Muscle layer of colon (tissue), 2 donors: ENCODE measurements at regions not wholly inside any gene's neighbourhood (a gene's known extent, or its start where the extent isn't known, plus 50 kb on each side); places are given as distances from the start of the nearest gene placed in this dataset.

Experiments
- H3K27ac ChIP-seq: one replicate; pipeline ENCODE4 v1.7.0; 2013; ENCODE audit warnings: low read depth, mild to moderate bottlenecking, low read length, moderate library complexity
- H3K27me3 ChIP-seq, 2 donors: one replicate each; pipeline ENCODE4 v1.7.0; 2013; ENCODE audit warnings: low read length in 2 of 2, mild to moderate bottlenecking in 2 of 2; ENCODE audit not compliant: insufficient read depth in 2 of 2, control insufficient read depth in 1 of 2
- H3K36me3 ChIP-seq: one replicate; pipeline ENCODE4 v1.7.0; 2013; ENCODE audit warnings: mild to moderate bottlenecking, low read length; ENCODE audit not compliant: insufficient read depth
- H3K4me1 ChIP-seq: one replicate; pipeline ENCODE4 v1.7.0; 2013; ENCODE audit warnings: mild to moderate bottlenecking, low read length; ENCODE audit not compliant: insufficient read depth
- H3K4me3 ChIP-seq, 2 donors: one replicate each; pipeline ENCODE4 v1.7.0; 2013; ENCODE audit warnings: low read length in 2 of 2, low read depth in 1 of 2, mild to moderate bottlenecking in 1 of 2, moderate library complexity in 1 of 2
- H3K9ac ChIP-seq: one replicate; pipeline ENCODE4 v1.7.0; 2013; ENCODE audit warnings: low read length
- H3K9me3 ChIP-seq: one replicate; pipeline ENCODE4 v1.7.0; 2013; ENCODE audit warnings: mild to moderate bottlenecking, low read length
- donor health status: abdominal sarcoma.
- donor health status: Adenocarcinoma of cecum.

GRCh38 chr5:31036411-31036810 is 157.1 kb upstream of the CDH6 start:
- Histone ChIP-seq H3K9ac (no peak overlapping the region), H3K4me1 (no peaks in the 10 kb centered on the region), H3K27ac (no peak overlapping the region), H3K4me3 (no peak overlapping the region), H3K36me3 (no peaks in the 10 kb centered on the region), H3K9me3 (no peaks in the 10 kb centered on the region), H3K27me3 (no peaks in the 10 kb centered on the region)

- Histone ChIP-seq H3K4me1 (no peaks in the 10 kb centered on the region), H3K9me3 (no peaks in the 10 kb centered on the region), H3K9ac (no peak overlapping the region), H3K27me3 (no peaks in the 10 kb centered on the region), H3K27ac (no peak overlapping the region), H3K4me3 (no peak overlapping the region), H3K36me3 (no peaks in the 10 kb centered on the region)
Observed at GRCh38 chr5:31033295-31033694, 160.2 kb upstream of the CDH6 start.

- Histone ChIP-seq H3K9ac (no peak overlapping the region), H3K27ac (no peak overlapping the region), H3K27me3 (no peaks in the 10 kb centered on the region), H3K36me3 (no peaks in the 10 kb centered on the region), H3K4me1 (no peaks in the 10 kb centered on the region), H3K9me3 (no peaks in the 10 kb centered on the region), H3K4me3 (no peak overlapping the region)
Observed at GRCh38 chr5:31029925-31030324, 163.6 kb upstream of the CDH6 start.

- no peak overlapping the region for H3K9ac ChIP-seq
- no peaks in the 10 kb centered on the region for H3K4me1 ChIP-seq
Observed at GRCh38 chr5:31027721-31028120, 165.8 kb upstream of the CDH6 start.

GRCh38 chr5:31023105-31023504 is 170.4 kb upstream of the CDH6 start:
- no peaks in the 10 kb centered on the region for H3K36me3 ChIP-seq
- no peaks in the 10 kb centered on the region for H3K9me3 ChIP-seq
- H3K27me3 ChIP-seq: no peaks in the 10 kb centered on the region
- H3K9ac ChIP-seq: no peak overlapping the region
- H3K4me3 ChIP-seq: no peak overlapping the region
- H3K4me1 ChIP-seq: no peaks in the 10 kb centered on the region
- H3K27ac ChIP-seq: no peak overlapping the region

More at GRCh38 chr5:31027721-31028120, 165.8 kb upstream of the CDH6 start:
- H3K27ac ChIP-seq: no peak overlapping the region
- H3K4me3 ChIP-seq: no peak overlapping the region
- no peaks in the 10 kb centered on the region for H3K27me3 ChIP-seq
- H3K9me3 ChIP-seq: no peaks in the 10 kb centered on the region
- no peaks in the 10 kb centered on the region for H3K36me3 ChIP-seq

GRCh38 chr5:31021181-31021624 is 172.3 kb upstream of the CDH6 start:
- Histone ChIP-seq H3K27me3 (no peaks in the 10 kb centered on the region), H3K4me1 (no peaks in the 10 kb centered on the region), H3K4me3 (no peak overlapping the region), H3K36me3 (no peaks in the 10 kb centered on the region), H3K9me3 (no peaks in the 10 kb centered on the region), H3K27ac (no peak overlapping the region), H3K9ac (no peak overlapping the region)

GRCh38 chr5:31008231-31008630 is 185.3 kb upstream of the CDH6 start:
- Histone ChIP-seq H3K4me3 (no peak overlapping the region), H3K36me3 (no peaks in the 10 kb centered on the region), H3K9ac (no peak overlapping the region), H3K4me1 (no peaks in the 10 kb centered on the region), H3K27me3 (no peaks in the 10 kb centered on the region), H3K9me3 (no peaks in the 10 kb centered on the region), H3K27ac (no peak overlapping the region)

- Histone ChIP-seq H3K9ac (no peak overlapping the region), H3K4me3 (no peak overlapping the region), H3K4me1 (no peaks in the 10 kb centered on the region), H3K27ac (no peak overlapping the region), H3K9me3 (no peaks in the 10 kb centered on the region), H3K27me3 (no peaks in the 10 kb centered on the region), H3K36me3 (no peaks in the 10 kb centered on the region)
Observed at GRCh38 chr5:31007672-31008071, 185.8 kb upstream of the CDH6 start.

- Histone ChIP-seq H3K9ac (no peak overlapping the region), H3K27ac (no peak overlapping the region), H3K27me3 (no peaks in the 10 kb centered on the region), H3K4me1 (no peaks in the 10 kb centered on the region), H3K9me3 (no peaks in the 10 kb centered on the region), H3K36me3 (no peaks in the 10 kb centered on the region), H3K4me3 (no peak overlapping the region)
Observed at GRCh38 chr5:31000287-31000686, 193.2 kb upstream of the CDH6 start.

- Histone ChIP-seq H3K9ac (no peak overlapping the region), H3K27ac (no peak overlapping the region), H3K9me3 (no peaks in the 10 kb centered on the region), H3K4me3 (no peak overlapping the region), H3K4me1 (no peaks in the 10 kb centered on the region), H3K27me3 (no peaks in the 10 kb centered on the region), H3K36me3 (no peaks in the 10 kb centered on the region)
Observed at GRCh38 chr5:30997681-30998080, 195.8 kb upstream of the CDH6 start.

- Histone ChIP-seq H3K27ac (no peak overlapping the region), H3K27me3 (no peaks in the 10 kb centered on the region), H3K4me1 (no peaks in the 10 kb centered on the region), H3K4me3 (no peak overlapping the region), H3K36me3 (no peaks in the 10 kb centered on the region), H3K9me3 (no peaks in the 10 kb centered on the region), H3K9ac (no peak overlapping the region)
Observed at GRCh38 chr5:30994902-30995301, 198.6 kb upstream of the CDH6 start.

- H3K4me3 ChIP-seq: no peak overlapping the region
- no peak overlapping the region for H3K9ac ChIP-seq
- no peaks in the 10 kb centered on the region for H3K4me1 ChIP-seq
- H3K36me3 ChIP-seq: no peaks in the 10 kb centered on the region
- no peaks in the 10 kb centered on the region for H3K27me3 ChIP-seq
- H3K9me3 ChIP-seq: no peaks in the 10 kb centered on the region
- H3K27ac ChIP-seq: no peak overlapping the region
Observed at GRCh38 chr5:30994176-30994575, 199.3 kb upstream of the CDH6 start.
